ENCODE measurements at regions not wholly inside any gene's neighbourhood (a gene's known extent, or its start where the extent isn't known, plus 50 kb on each side); places are given as distances from the start of the nearest gene placed in this dataset.

DNA sequence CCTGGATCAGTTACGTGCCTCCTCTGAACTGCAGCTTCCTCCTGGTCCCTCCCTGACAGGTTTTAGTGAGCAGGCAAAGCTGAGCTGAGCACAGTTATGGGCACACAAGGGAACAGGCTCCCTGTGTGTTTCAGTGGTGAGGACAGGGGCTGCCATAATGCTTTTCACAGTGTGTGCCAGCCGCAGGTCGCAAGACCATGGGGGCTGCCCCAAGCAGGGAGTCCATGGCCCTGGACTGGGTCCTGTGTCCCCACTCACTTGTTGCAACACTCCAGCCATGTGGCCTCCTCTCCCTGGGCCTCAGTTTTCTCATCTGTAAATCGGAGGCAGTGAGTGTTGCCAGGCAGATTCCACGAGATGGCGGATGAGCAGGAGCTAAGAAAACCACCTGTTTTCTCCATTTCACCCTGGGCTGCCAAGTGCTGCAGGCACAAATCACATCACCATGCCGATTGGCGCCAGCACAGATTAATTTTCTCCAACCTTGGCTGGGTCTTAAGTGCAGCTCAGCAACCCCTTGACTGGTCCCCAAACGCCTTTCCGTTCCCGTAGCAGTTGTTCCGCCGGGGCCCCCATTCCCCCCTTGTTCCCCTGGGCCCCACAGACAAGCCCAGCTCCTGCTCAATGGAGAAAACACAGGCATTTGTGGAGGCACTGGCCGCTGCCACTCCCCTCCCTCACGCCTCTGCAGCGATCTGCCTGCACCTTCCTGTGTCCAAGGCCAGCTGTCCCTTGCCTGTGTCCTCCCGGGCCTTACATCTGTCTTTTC lies 57.1 kb upstream of the NNAT start:
- no peak overlapping the region for H3K27ac Mint-ChIP-seq (ENCODE audit: unreplicated experiment)
- no peak for DNase-seq
- H3K36me3 Mint-ChIP-seq (ENCODE audit: insufficient read depth, unreplicated experiment) = no peaks in the 10 kb centered on the region
- no peak overlapping the region for H3K4me3 Mint-ChIP-seq (ENCODE audit: low read depth, unreplicated experiment)
- CTCF ChIA-PET = interaction anchor here (0.6 kb wide), 1 partner anchor 15 kb away, joined by 3 read pairs; no protein-coding TSS in a partner anchor
- BruUV-seq (replicated peaks) = no TSS peak
- H3K27me3 Mint-ChIP-seq (ENCODE audit: unreplicated experiment) = peaks cover 84% of the 10 kb centered on the region
- H3K4me1 Mint-ChIP-seq (ENCODE audit: low read depth, unreplicated experiment) = no peaks in the 10 kb centered on the region
- TF ChIP-seq, protein P1, sequence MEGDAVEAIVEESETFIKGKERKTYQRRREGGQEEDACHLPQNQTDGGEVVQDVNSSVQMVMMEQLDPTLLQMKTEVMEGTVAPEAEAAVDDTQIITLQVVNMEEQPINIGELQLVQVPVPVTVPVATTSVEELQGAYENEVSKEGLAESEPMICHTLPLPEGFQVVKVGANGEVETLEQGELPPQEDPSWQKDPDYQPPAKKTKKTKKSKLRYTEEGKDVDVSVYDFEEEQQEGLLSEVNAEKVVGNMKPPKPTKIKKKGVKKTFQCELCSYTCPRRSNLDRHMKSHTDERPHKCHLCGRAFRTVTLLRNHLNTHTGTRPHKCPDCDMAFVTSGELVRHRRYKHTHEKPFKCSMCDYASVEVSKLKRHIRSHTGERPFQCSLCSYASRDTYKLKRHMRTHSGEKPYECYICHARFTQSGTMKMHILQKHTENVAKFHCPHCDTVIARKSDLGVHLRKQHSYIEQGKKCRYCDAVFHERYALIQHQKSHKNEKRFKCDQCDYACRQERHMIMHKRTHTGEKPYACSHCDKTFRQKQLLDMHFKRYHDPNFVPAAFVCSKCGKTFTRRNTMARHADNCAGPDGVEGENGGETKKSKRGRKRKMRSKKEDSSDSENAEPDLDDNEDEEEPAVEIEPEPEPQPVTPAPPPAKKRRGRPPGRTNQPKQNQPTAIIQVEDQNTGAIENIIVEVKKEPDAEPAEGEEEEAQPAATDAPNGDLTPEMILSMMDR (IDR thresholded peaks at IDR 0.05; ENCODE audit: unreplicated experiment) = no peak
- intact Hi-C loops (cut with micrococcal nuclease; ENCODE audit: unreplicated experiment) = no loop called here
- peaks cover 3% of the 10 kb centered on the region for H3K9me3 Mint-ChIP-seq (ENCODE audit: low read depth, unreplicated experiment)

DNA sequence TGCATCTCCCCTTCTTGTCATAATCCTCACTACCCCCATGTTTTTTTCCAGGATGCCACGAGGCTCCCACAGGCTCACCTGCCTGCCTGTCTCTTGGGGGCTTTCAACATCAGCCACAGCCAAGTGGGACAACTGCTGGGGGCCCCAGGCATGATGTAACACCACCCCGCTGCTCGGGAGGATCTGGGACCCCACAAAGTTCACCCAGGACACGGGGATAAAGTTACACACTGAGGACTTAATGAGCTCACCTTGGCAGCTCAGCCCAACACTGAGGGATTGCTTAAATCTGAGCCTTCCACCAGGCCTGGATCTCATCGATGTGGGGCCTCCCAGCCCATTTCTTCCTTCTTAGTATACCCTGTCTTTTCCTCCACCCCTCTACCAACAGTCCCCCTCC lies 56.4 kb upstream of the NNAT start:
- Mint-ChIP-seq H3K4me1 (ENCODE audit: low read depth, unreplicated experiment) (no peaks in the 10 kb centered on the region), H3K27me3 (ENCODE audit: unreplicated experiment) (peaks cover 84% of the 10 kb centered on the region), H3K4me3 (ENCODE audit: low read depth, unreplicated experiment) (no peak overlapping the region), H3K36me3 (ENCODE audit: insufficient read depth, unreplicated experiment) (no peaks in the 10 kb centered on the region), H3K27ac (ENCODE audit: unreplicated experiment) (no peak overlapping the region), H3K9me3 (ENCODE audit: low read depth, unreplicated experiment) (peaks cover 2% of the 10 kb centered on the region)
- CTCF ChIA-PET = no interaction called here
- TF ChIP-seq, protein P1 (IDR thresholded peaks at IDR 0.05; ENCODE audit: unreplicated experiment) = no peak
- intact Hi-C loops (cut with micrococcal nuclease; ENCODE audit: unreplicated experiment) = no loop called here
- no TSS peak for BruUV-seq (replicated peaks)
- no peak for DNase-seq

Measured in Calu3 (cell line).